WTC11 (cell line): ENCODE measurements at regions not wholly inside any gene's neighbourhood (a gene's known extent, or its start where the extent isn't known, plus 50 kb on each side); places are given as distances from the start of the nearest gene placed in this dataset.

ENCODE experiments used
- ATAC-seq: fragments of 200-7000 bp; cut with Tn5 transposase; 2 replicates; pipeline ENCODE4 v1.10.0; 2021; ENCODE audit warnings: mild to moderate bottlenecking, moderate library complexity
- CTCF ChIA-PET: fragments of 300-600 bp; sonication (Branson Sonifier 250); formaldehyde crosslinking; loops from one replicate; lab custom pipeline; 2021; ENCODE audit warnings: antibody characterized with exemption; lab: Charles Lee
- POLR2A ChIA-PET: fragments of 350-600 bp; sonication (Branson Sonifier 250); formaldehyde crosslinking; loops from one replicate; lab custom pipeline; 2021; ENCODE audit warnings: antibody characterized with exemption; lab: Charles Lee
- DNase-seq: peaks from one replicate; pipeline ENCODE4 v3.0.0; 2021; ENCODE audit warnings: low spot score
- H3K27ac Mint-ChIP-seq: 2 replicates; pipeline ENCODE4 v1.8.0; 2021; ENCODE audit warnings: mixed read lengths
- H3K27me3 Mint-ChIP-seq: 2 replicates; pipeline ENCODE4 v1.8.0; 2021; ENCODE audit warnings: low read depth, mild to moderate bottlenecking, moderate library complexity, mixed read lengths
- H3K36me3 Mint-ChIP-seq: 2 replicates; pipeline ENCODE4 v1.8.0; 2021; ENCODE audit warnings: mixed read lengths
- H3K4me1 Mint-ChIP-seq: 2 replicates; pipeline ENCODE4 v1.8.0; 2022; ENCODE audit warnings: mixed read lengths
- H3K4me3 Mint-ChIP-seq: 2 replicates; pipeline ENCODE4 v1.8.0; 2021; ENCODE audit warnings: mild to moderate bottlenecking, moderate library complexity, mixed read lengths
- H3K9me3 Mint-ChIP-seq: 2 replicates; pipeline ENCODE4 v1.8.0; 2021; ENCODE audit warnings: mixed read lengths
- AR ChIP-seq: fragments of 250-450 bp; sonication (Bioruptor Pico); IDR thresholded peaks from 2 replicates; pipeline ENCODE4 v1.9.0; 2021; ENCODE audit warnings: mild to moderate bottlenecking
- ARID4B ChIP-seq: sonication (generic); formaldehyde crosslinking; IDR thresholded peaks from 2 replicates; pipeline ENCODE4 v1.8.0; 2023; ENCODE audit warnings: missing genetic modification reagents, mild to moderate bottlenecking, borderline replicate concordance
- CBFB ChIP-seq: sonication (generic); formaldehyde crosslinking; IDR thresholded peaks from 2 replicates; pipeline ENCODE4 v1.8.1; 2022; ENCODE audit warnings: mild to moderate bottlenecking, low read depth, missing genetic modification reagents
- CDX4 ChIP-seq: fragments of 250-450 bp; sonication (Bioruptor Pico); IDR thresholded peaks from 2 replicates; pipeline ENCODE4 v1.9.0; 2021; ENCODE audit warnings: moderate library complexity, mild to moderate bottlenecking, inconsistent platforms, borderline replicate concordance
- E2F5 ChIP-seq: sonication (generic); formaldehyde crosslinking; IDR thresholded peaks from 2 replicates; pipeline ENCODE4 v1.8.1; 2022; ENCODE audit warnings: mild to moderate bottlenecking, moderate library complexity, missing genetic modification reagents
- ETV6 ChIP-seq: sonication (generic); formaldehyde crosslinking; IDR thresholded peaks from 2 replicates; pipeline ENCODE4 v1.8.1; 2022; ENCODE audit warnings: mild to moderate bottlenecking, missing genetic modification reagents
- FOXJ3 ChIP-seq: sonication (generic); formaldehyde crosslinking; IDR thresholded peaks from 2 replicates; pipeline ENCODE4 v1.9.0; 2021; ENCODE audit warnings: missing genetic modification reagents, mild to moderate bottlenecking, borderline replicate concordance
- FOXK1 ChIP-seq: sonication (generic); formaldehyde crosslinking; IDR thresholded peaks from 2 replicates; pipeline ENCODE4 v1.8.0; 2022; ENCODE audit warnings: mild to moderate bottlenecking, moderate library complexity, missing genetic modification reagents
- GRHL2 ChIP-seq: fragments of 250-450 bp; sonication (Bioruptor Pico); IDR thresholded peaks from 2 replicates; pipeline ENCODE4 v1.8.0; 2022; ENCODE audit warnings: mild to moderate bottlenecking, moderate library complexity; ENCODE audit not compliant: insufficient replicate concordance, severe bottlenecking
- JAZF1 ChIP-seq: fragments of 250-450 bp; sonication (Bioruptor Pico); IDR thresholded peaks from 2 replicates; pipeline ENCODE4 v1.9.0; 2021; ENCODE audit warnings: moderate library complexity, mild to moderate bottlenecking, inconsistent platforms
- JUN ChIP-seq: sonication (generic); formaldehyde crosslinking; IDR thresholded peaks from 2 replicates; pipeline ENCODE4 v1.8.0; 2023; ENCODE audit warnings: mild to moderate bottlenecking, missing genetic modification reagents
- MYBL2 ChIP-seq: sonication (generic); formaldehyde crosslinking; IDR thresholded peaks from 2 replicates; pipeline ENCODE4 v1.8.1; 2023; ENCODE audit warnings: mild to moderate bottlenecking, moderate library complexity, missing genetic modification reagents
- NR2C2 ChIP-seq: sonication (generic); formaldehyde crosslinking; IDR thresholded peaks from 2 replicates; pipeline ENCODE4 v1.8.0; 2022; ENCODE audit warnings: mild to moderate bottlenecking, missing genetic modification reagents
- STAT6 ChIP-seq: sonication (generic); formaldehyde crosslinking; conservative IDR thresholded peaks from 2 replicates; pipeline ENCODE4 v1.8.1; 2023; ENCODE audit warnings: mild to moderate bottlenecking, low read depth, missing genetic modification reagents, moderate library complexity
- TEAD4 ChIP-seq: sonication (generic); formaldehyde crosslinking; IDR thresholded peaks from 2 replicates; pipeline ENCODE4 v1.8.0; 2022; ENCODE audit warnings: mild to moderate bottlenecking, missing genetic modification reagents
- TP53 ChIP-seq: sonication (generic); formaldehyde crosslinking; IDR thresholded peaks from 2 replicates; pipeline ENCODE4 v1.8.1; 2023; ENCODE audit warnings: mild to moderate bottlenecking, missing genetic modification reagents
- ZNF317 ChIP-seq: sonication (generic); formaldehyde crosslinking; IDR thresholded peaks from 2 replicates; pipeline ENCODE4 v1.8.1; 2023; ENCODE audit warnings: low read depth, mild to moderate bottlenecking, moderate library complexity, missing genetic modification reagents, borderline replicate concordance
- ZNF396 ChIP-seq: fragments of 250-450 bp; sonication (Bioruptor Pico); IDR thresholded peaks from 2 replicates; pipeline ENCODE4 v1.8.0; 2021; ENCODE audit warnings: mild to moderate bottlenecking, moderate library complexity, borderline replicate concordance
- ZNF416 ChIP-seq: fragments of 250-450 bp; sonication (Bioruptor Pico); IDR thresholded peaks from 2 replicates; pipeline ENCODE4 v1.9.0; 2021; ENCODE audit warnings: mild to moderate bottlenecking, inconsistent platforms
- ZNF423 ChIP-seq: fragments of 250-450 bp; sonication (Bioruptor Pico); IDR thresholded peaks from 2 replicates; pipeline ENCODE4 v2.1.2; 2022; ENCODE audit warnings: mild to moderate bottlenecking, moderate library complexity
- ZSCAN18 ChIP-seq: fragments of 250-450 bp; sonication (Bioruptor Pico); IDR thresholded peaks from 2 replicates; pipeline ENCODE4 v2.1.2; 2022; ENCODE audit warnings: mild to moderate bottlenecking, moderate library complexity

GRCh38 chr1:166235728-166236127 lies 68.9 kb upstream of the FAM78B start (continued):
- TF ChIP-seq E2F5: no peak
- TF ChIP-seq CDX4: no peak
- no peak for TF ChIP-seq TP53 (CRISPR knock-in tag)

- no peak overlapping the region for H3K27ac Mint-ChIP-seq
- TF ChIP-seq CBFB (CRISPR knock-in tag): no peak
- TF ChIP-seq TEAD4 (CRISPR knock-in tag): no peak
- no peak for TF ChIP-seq FOXK1
- no peak for TF ChIP-seq ZSCAN18 (CRISPR knock-in tag)
- TF ChIP-seq ZNF317 (CRISPR knock-in tag): no peak
- no peak for TF ChIP-seq JUN
- no peak for TF ChIP-seq AR (CRISPR knock-in tag)
- TF ChIP-seq ZNF416 (CRISPR knock-in tag): no peak
- TF ChIP-seq GRHL2: no peak
- TF ChIP-seq ARID4B (CRISPR knock-in tag): no peak
- TF ChIP-seq NR2C2 (CRISPR knock-in tag): no peak
- TF ChIP-seq STAT6: no peak
- TF ChIP-seq JAZF1: no peak
- no peak for TF ChIP-seq FOXJ3 (CRISPR knock-in tag)
- no peak for TF ChIP-seq CDX4
- no peak for TF ChIP-seq ZNF423 (CRISPR knock-in tag)
- no peak for TF ChIP-seq ZNF396 (CRISPR knock-in tag)
- TF ChIP-seq MYBL2: no peak
- TF ChIP-seq ETV6 (CRISPR knock-in tag): no peak
- H3K36me3 Mint-ChIP-seq: no peaks in the 10 kb centered on the region
- ChIA-PET CTCF (no interaction called here), POLR2A (no interaction called here)
- DNase-seq (no peak), ATAC-seq (no peak)
- peaks cover 3% of the 10 kb centered on the region for H3K4me1 Mint-ChIP-seq
- peaks cover 11% of the 10 kb centered on the region for H3K9me3 Mint-ChIP-seq
- H3K27me3 Mint-ChIP-seq: no peaks in the 10 kb centered on the region
- no peak overlapping the region for H3K4me3 Mint-ChIP-seq
Measured at GRCh38 chr1:166237675-166238074, 70.9 kb upstream of the FAM78B start.
